Mesothelial cell of epicardium (in vitro differentiated cells): ENCODE measurements at regions not wholly inside any gene's neighbourhood (a gene's known extent, or its start where the extent isn't known, plus 50 kb on each side); places are given as distances from the start of the nearest gene placed in this dataset.

Experiments used
- DNase-seq, 2 experiments: peaks; one replicate each; pipeline ENCODE4 v3.0.0; 2021; ENCODE audit warnings: low spot score in 2 of 2; ENCODE audit not compliant: unreplicated experiment in 2 of 2
- H3K27ac Mint-ChIP-seq: 2 replicates; pipeline ENCODE4 v1.8.0; 2021; ENCODE audit warnings: mixed read lengths
- H3K27me3 Mint-ChIP-seq: 2 replicates; pipeline ENCODE4 v1.8.0; 2021; ENCODE audit warnings: low read depth, mixed read lengths
- H3K36me3 Mint-ChIP-seq: 2 replicates; pipeline ENCODE4 v1.8.0; 2021; ENCODE audit warnings: mixed read lengths
- H3K4me1 Mint-ChIP-seq: 2 replicates; pipeline ENCODE4 v1.8.0; 2021; ENCODE audit warnings: mixed read lengths
- H3K4me3 Mint-ChIP-seq: 2 replicates; pipeline ENCODE4 v1.8.0; 2021; ENCODE audit warnings: mild to moderate bottlenecking, moderate library complexity, mixed read lengths
- H3K9me3 Mint-ChIP-seq: 2 replicates; pipeline ENCODE4 v1.8.0; 2021; ENCODE audit warnings: mixed read lengths
- CTCF ChIP-seq: fragments of 200-600 bp; sonication (generic); IDR thresholded peaks from one replicate; pipeline ENCODE4 v1.5.0; 2021; ENCODE audit warnings: antibody characterized with exemption; ENCODE audit not compliant: unreplicated experiment

GRCh38 chr9:2987679-2988078 is 143.8 kb upstream of the PUM3 start:
- Mint-ChIP-seq H3K4me1 (no peaks in the 10 kb centered on the region), H3K9me3 (peaks cover 6% of the 10 kb centered on the region), H3K4me3 (no peak overlapping the region), H3K27ac (no peak overlapping the region), H3K36me3 (no peaks in the 10 kb centered on the region), H3K27me3 (peaks cover 39% of the 10 kb centered on the region)
- DNase-seq = no peak
- TF ChIP-seq CTCF = no peak

- DNase-seq = no peak
- H3K9me3 Mint-ChIP-seq = peaks cover 6% of the 10 kb centered on the region
- no peak overlapping the region for H3K4me3 Mint-ChIP-seq
- H3K36me3 Mint-ChIP-seq = no peaks in the 10 kb centered on the region
- no peak overlapping the region for H3K27ac Mint-ChIP-seq
- TF ChIP-seq CTCF = no peak
- peaks cover 2% of the 10 kb centered on the region for H3K4me1 Mint-ChIP-seq
- peaks cover 48% of the 10 kb centered on the region for H3K27me3 Mint-ChIP-seq
Observed at GRCh38 chr9:2985343-2985742, 141.4 kb upstream of the PUM3 start.

DNA sequence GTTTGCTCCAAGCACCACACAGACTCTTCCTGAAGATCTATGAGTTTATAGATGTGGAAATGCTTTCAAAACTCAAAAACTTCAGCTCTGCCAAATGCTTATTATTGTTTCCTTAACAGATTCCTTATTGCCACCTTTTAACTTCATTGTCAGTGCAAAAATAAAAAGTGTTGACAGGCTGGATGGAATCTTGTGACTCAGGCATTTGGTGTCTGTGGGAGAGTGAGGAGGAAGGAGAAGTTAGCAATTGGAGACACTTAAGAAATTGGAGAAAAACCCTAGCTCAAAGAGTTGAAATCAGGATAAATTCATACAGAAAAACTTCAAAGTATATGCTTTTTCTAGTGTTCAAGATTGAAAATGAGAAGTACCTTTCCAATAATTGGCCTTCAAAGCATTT is 140.6 kb upstream of the PUM3 start:
- Mint-ChIP-seq H3K4me1 (peaks cover 7% of the 10 kb centered on the region), H3K27me3 (peaks cover 48% of the 10 kb centered on the region), H3K9me3 (peaks cover 6% of the 10 kb centered on the region), H3K36me3 (no peaks in the 10 kb centered on the region), H3K27ac (no peak overlapping the region), H3K4me3 (no peak overlapping the region)
- no peak for DNase-seq
- no peak for TF ChIP-seq CTCF

GRCh38 chr9:2979957-2980610 is 136.2 kb upstream of the PUM3 start:
- Mint-ChIP-seq H3K4me1 (peaks cover 7% of the 10 kb centered on the region), H3K36me3 (no peaks in the 10 kb centered on the region), H3K4me3 (no peak overlapping the region), H3K27me3 (peaks cover 26% of the 10 kb centered on the region), H3K27ac (no peak overlapping the region), H3K9me3 (peaks cover 9% of the 10 kb centered on the region)
- DNase-seq = no peak
- no peak for TF ChIP-seq CTCF

DNA sequence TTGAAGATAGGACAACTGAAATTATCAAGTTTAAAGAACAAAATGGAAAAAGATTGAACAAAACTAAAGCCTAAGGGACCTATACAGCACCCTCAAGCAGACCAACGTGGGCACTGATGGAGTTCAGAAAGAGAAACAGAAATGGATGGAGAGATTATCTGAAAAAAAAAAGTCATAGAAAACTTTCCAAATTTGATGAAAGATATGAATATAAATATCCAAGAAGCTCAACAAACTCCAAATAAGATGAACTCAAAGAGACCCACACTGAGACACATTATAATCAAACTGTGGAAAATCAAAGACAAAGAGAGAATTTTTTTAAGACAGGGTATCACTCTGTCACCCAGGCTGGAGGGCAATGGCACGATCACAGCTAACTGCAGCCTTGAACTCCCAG is 128.6 kb upstream of the PUM3 start:
- no peak for DNase-seq
- Mint-ChIP-seq H3K27me3 (peaks cover 3% of the 10 kb centered on the region), H3K9me3 (peaks cover 38% of the 10 kb centered on the region), H3K27ac (no peak overlapping the region), H3K4me1 (no peaks in the 10 kb centered on the region), H3K4me3 (no peak overlapping the region), H3K36me3 (peaks cover 6% of the 10 kb centered on the region)
- no peak for TF ChIP-seq CTCF

- Mint-ChIP-seq H3K9me3 (peaks cover 38% of the 10 kb centered on the region), H3K36me3 (peaks cover 6% of the 10 kb centered on the region), H3K4me3 (no peak overlapping the region), H3K27me3 (peaks cover 3% of the 10 kb centered on the region), H3K4me1 (peaks cover 7% of the 10 kb centered on the region), H3K27ac (no peak overlapping the region)
- DNase-seq = no peak
- no peak for TF ChIP-seq CTCF
Observed at GRCh38 chr9:2970864-2971263, 127.0 kb upstream of the PUM3 start.
